OCI-LY7 (cell line): ENCODE measurements at regions not wholly inside any gene's neighbourhood (a gene's known extent, or its start where the extent isn't known, plus 50 kb on each side); places are given as distances from the start of the nearest gene placed in this dataset.

Experiments used
- BruUV-seq: library from RNA; stranded (reverse); fragments of 400-500 nt; replicated peaks from 2 replicates; lab custom pipeline; 2021; lab: Mats Ljungman, UMichigan
- CTCF ChIA-PET: fragments of 300-600 bp; sonication (Branson Sonifier 250); formaldehyde crosslinking; loops from one replicate; lab custom pipeline; 2022; ENCODE audit warnings: antibody characterized with exemption; ENCODE audit not compliant: unreplicated experiment; lab: Charles Lee
- POLR2A ChIA-PET: fragments of 300-600 bp; sonication (Branson Sonifier 250); formaldehyde crosslinking; loops from one replicate; lab custom pipeline; 2022; ENCODE audit warnings: antibody characterized with exemption; lab: Charles Lee
- DNase-seq: peaks from one replicate; pipeline ENCODE4 v3.0.0-alpha.2; 2015; ENCODE audit warnings: low spot score
- H2AFZ ChIP-seq: fragments of 200-600 bp; sonication (generic), shearing (Covaris generic); 2 replicates; pipeline ENCODE4 v1.6.1; 2014; ENCODE audit warnings: mild to moderate bottlenecking, antibody characterized with exemption, low read length, moderate library complexity
- H3K27ac ChIP-seq: fragments of 200-600 bp; sonication (generic); 2 replicates; pipeline ENCODE4 v1.5.1; 2014; ENCODE audit warnings: mixed run types, low read depth, mild to moderate bottlenecking, moderate library complexity, low read length, inconsistent platforms; ENCODE audit not compliant: poor library complexity, severe bottlenecking
- H3K36me3 ChIP-seq: fragments of 200-600 bp; sonication (generic); 2 replicates; pipeline ENCODE4 v1.6.1; 2014; ENCODE audit warnings: mild to moderate bottlenecking, antibody characterized with exemption, low read length, moderate library complexity, mixed read lengths; ENCODE audit not compliant: insufficient read depth
- H3K4me1 ChIP-seq: fragments of 200-600 bp; sonication (generic); 2 replicates; pipeline ENCODE4 v1.5.1; 2014; ENCODE audit warnings: mild to moderate bottlenecking, low read length; ENCODE audit not compliant: insufficient read depth, poor library complexity, severe bottlenecking
- H3K4me2 ChIP-seq: fragments of 200-600 bp; sonication (generic); 2 replicates; pipeline ENCODE4 v1.6.1; 2014; ENCODE audit warnings: mild to moderate bottlenecking, low read length
- H3K4me3 ChIP-seq: fragments of 200-600 bp; sonication (generic); 2 replicates; pipeline ENCODE4 v1.5.1; 2014; ENCODE audit warnings: mild to moderate bottlenecking, low read depth, low read length; ENCODE audit not compliant: poor library complexity, severe bottlenecking
- H3K79me2 ChIP-seq: fragments of 200-600 bp; sonication (generic); 2 replicates; pipeline ENCODE4 v1.6.1; 2016; ENCODE audit warnings: low read depth, mild to moderate bottlenecking, low read length, moderate library complexity, mixed read lengths; ENCODE audit not compliant: insufficient read depth
- H3K9me2 ChIP-seq: fragments of 200-600 bp; sonication (generic); 2 replicates; pipeline ENCODE4 v1.6.1; 2016; ENCODE audit warnings: mild to moderate bottlenecking, low read length, mixed read lengths; ENCODE audit not compliant: insufficient read depth
- H3K9me3 ChIP-seq: fragments of 200-600 bp; sonication (generic); 2 replicates; pipeline ENCODE4 v1.6.1; 2014; ENCODE audit warnings: mild to moderate bottlenecking, mixed run types, low read length, mixed read lengths
- H4K20me1 ChIP-seq: fragments of 200-600 bp; sonication (generic); 2 replicates; pipeline ENCODE4 v1.6.1; 2014; ENCODE audit warnings: mild to moderate bottlenecking, antibody characterized with exemption, low read length, moderate library complexity, mixed read lengths; ENCODE audit not compliant: insufficient read depth
- EZH2phosphoT487 ChIP-seq: fragments of 200-600 bp; sonication (generic); IDR thresholded peaks from 2 replicates; pipeline ENCODE4 v1.6.1; 2018; ENCODE audit warnings: low read depth, borderline replicate concordance, mild to moderate bottlenecking, mixed run types, antibody characterized with exemption, low read length, moderate library complexity, mixed read lengths
- intact Hi-C: fragments of 100-400 bp; cut with micrococcal nuclease; formaldehyde crosslinking; loops from one replicate; pipeline ENCODE4 v1.10.0; 2022; ENCODE audit not compliant: unreplicated experiment
- TF ChIP-seq, protein P1 (sequence below): fragments of 200-600 bp; sonication (generic); conservative IDR thresholded peaks from 2 replicates; pipeline ENCODE4 v1.5.1; 2014; ENCODE audit warnings: mild to moderate bottlenecking, antibody characterized with exemption, low read length, moderate library complexity, mixed read lengths

DNA sequence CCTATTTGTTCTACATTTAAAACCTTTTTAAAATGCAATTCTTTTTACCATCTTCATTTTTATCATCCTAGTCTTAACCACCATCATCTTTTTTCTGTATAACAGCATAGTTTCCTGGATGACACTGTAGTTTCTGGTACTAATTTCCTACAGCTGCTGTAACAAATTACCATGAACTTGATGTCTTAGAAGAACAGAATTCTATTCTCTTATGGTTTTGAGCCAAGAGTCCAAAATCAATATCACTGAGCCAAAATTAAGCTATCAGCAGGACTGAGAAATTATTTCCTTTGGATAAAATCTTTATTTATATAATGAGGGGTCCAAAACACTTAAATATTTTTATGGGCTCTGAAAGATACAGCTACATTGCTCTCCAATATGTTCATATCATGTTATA is 539.3 kb downstream of the METTL4 start:
- TF ChIP-seq, protein P1, sequence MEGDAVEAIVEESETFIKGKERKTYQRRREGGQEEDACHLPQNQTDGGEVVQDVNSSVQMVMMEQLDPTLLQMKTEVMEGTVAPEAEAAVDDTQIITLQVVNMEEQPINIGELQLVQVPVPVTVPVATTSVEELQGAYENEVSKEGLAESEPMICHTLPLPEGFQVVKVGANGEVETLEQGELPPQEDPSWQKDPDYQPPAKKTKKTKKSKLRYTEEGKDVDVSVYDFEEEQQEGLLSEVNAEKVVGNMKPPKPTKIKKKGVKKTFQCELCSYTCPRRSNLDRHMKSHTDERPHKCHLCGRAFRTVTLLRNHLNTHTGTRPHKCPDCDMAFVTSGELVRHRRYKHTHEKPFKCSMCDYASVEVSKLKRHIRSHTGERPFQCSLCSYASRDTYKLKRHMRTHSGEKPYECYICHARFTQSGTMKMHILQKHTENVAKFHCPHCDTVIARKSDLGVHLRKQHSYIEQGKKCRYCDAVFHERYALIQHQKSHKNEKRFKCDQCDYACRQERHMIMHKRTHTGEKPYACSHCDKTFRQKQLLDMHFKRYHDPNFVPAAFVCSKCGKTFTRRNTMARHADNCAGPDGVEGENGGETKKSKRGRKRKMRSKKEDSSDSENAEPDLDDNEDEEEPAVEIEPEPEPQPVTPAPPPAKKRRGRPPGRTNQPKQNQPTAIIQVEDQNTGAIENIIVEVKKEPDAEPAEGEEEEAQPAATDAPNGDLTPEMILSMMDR, result no peak
- TF ChIP-seq EZH2phosphoT487, result no peak
- intact Hi-C loops, result loop anchor here (10.0 kb wide), 1 partner anchor 63 kb away; no protein-coding TSS in a partner anchor
- no peaks in the 10 kb centered on the region for H3K9me3 ChIP-seq
- H3K4me3 ChIP-seq, result no peak overlapping the region
- no peaks in the 10 kb centered on the region for H4K20me1 ChIP-seq
- H3K36me3 ChIP-seq, result no peaks in the 10 kb centered on the region
- H3K4me2 ChIP-seq, result no peak overlapping the region
- no peak overlapping the region for H3K27ac ChIP-seq
- ChIA-PET CTCF (no interaction called here), POLR2A (interaction anchor here (0.6 to 1.5 kb wide), 3 partner anchors 19 to 374 kb away, joined by 3 to 6 read pairs (median 6); no protein-coding TSS in a partner anchor)
- no peak overlapping the region for H2AFZ ChIP-seq
- no peaks in the 10 kb centered on the region for H3K9me2 ChIP-seq
- no peaks in the 10 kb centered on the region for H3K79me2 ChIP-seq
- no peaks in the 10 kb centered on the region for H3K4me1 ChIP-seq
- BruUV-seq, result no TSS peak
- DNase-seq, result no peak

GRCh38 chr18:2035056-2035455 is 536.2 kb downstream of the METTL4 start:
- Histone ChIP-seq H2AFZ (no peak overlapping the region), H3K9me3 (no peaks in the 10 kb centered on the region), H3K4me2 (no peak overlapping the region), H3K27ac (no peak overlapping the region), H3K36me3 (no peaks in the 10 kb centered on the region), H4K20me1 (no peaks in the 10 kb centered on the region), H3K4me3 (no peak overlapping the region), H3K79me2 (no peaks in the 10 kb centered on the region), H3K9me2 (no peaks in the 10 kb centered on the region), H3K4me1 (no peaks in the 10 kb centered on the region)
- ChIA-PET CTCF (no interaction called here), POLR2A (no interaction called here)
- BruUV-seq, result no TSS peak
- DNase-seq, result no peak
- intact Hi-C loops, result loop anchor here (10.0 kb wide), 1 partner anchor 60 kb away; no protein-coding TSS in a partner anchor
- no peak for TF ChIP-seq EZH2phosphoT487
- TF ChIP-seq, protein P1, result no peak

GRCh38 chr18:2036086-2036485 is 535.2 kb downstream of the METTL4 start:
- Histone ChIP-seq H3K79me2 (no peaks in the 10 kb centered on the region), H2AFZ (no peak overlapping the region), H3K9me3 (no peaks in the 10 kb centered on the region), H3K27ac (no peak overlapping the region), H3K4me1 (no peaks in the 10 kb centered on the region), H3K36me3 (no peaks in the 10 kb centered on the region), H3K4me3 (no peak overlapping the region), H3K4me2 (no peak overlapping the region), H3K9me2 (no peaks in the 10 kb centered on the region), H4K20me1 (no peaks in the 10 kb centered on the region)
- CTCF ChIA-PET, result no interaction called here
- DNase-seq, result no peak
- intact Hi-C loops, result loop anchor here (10.0 kb wide), 1 partner anchor 59 kb away; no protein-coding TSS in a partner anchor
- BruUV-seq, result no TSS peak
- TF ChIP-seq EZH2phosphoT487, result no peak
- TF ChIP-seq, protein P1, result no peak
- POLR2A ChIA-PET, result no interaction called here
